WTC11 (cell line): ENCODE measurements at regions not wholly inside any gene's neighbourhood (a gene's known extent, or its start where the extent isn't known, plus 50 kb on each side); places are given as distances from the start of the nearest gene placed in this dataset.

Experiments
- ATAC-seq: fragments of 200-7000 bp; cut with Tn5 transposase; 2 replicates; pipeline ENCODE4 v1.10.0; 2021; ENCODE audit warnings: mild to moderate bottlenecking, moderate library complexity
- CTCF ChIA-PET: fragments of 300-600 bp; sonication (Branson Sonifier 250); formaldehyde crosslinking; loops from one replicate; lab custom pipeline; 2021; ENCODE audit warnings: antibody characterized with exemption; lab: Charles Lee
- POLR2A ChIA-PET: fragments of 350-600 bp; sonication (Branson Sonifier 250); formaldehyde crosslinking; loops from one replicate; lab custom pipeline; 2021; ENCODE audit warnings: antibody characterized with exemption; lab: Charles Lee
- DNase-seq: peaks from one replicate; pipeline ENCODE4 v3.0.0; 2021; ENCODE audit warnings: low spot score
- H3K27ac Mint-ChIP-seq: 2 replicates; pipeline ENCODE4 v1.8.0; 2021; ENCODE audit warnings: mixed read lengths
- H3K27me3 Mint-ChIP-seq: 2 replicates; pipeline ENCODE4 v1.8.0; 2021; ENCODE audit warnings: low read depth, mild to moderate bottlenecking, moderate library complexity, mixed read lengths
- H3K36me3 Mint-ChIP-seq: 2 replicates; pipeline ENCODE4 v1.8.0; 2021; ENCODE audit warnings: mixed read lengths
- H3K4me1 Mint-ChIP-seq: 2 replicates; pipeline ENCODE4 v1.8.0; 2022; ENCODE audit warnings: mixed read lengths
- H3K4me3 Mint-ChIP-seq: 2 replicates; pipeline ENCODE4 v1.8.0; 2021; ENCODE audit warnings: mild to moderate bottlenecking, moderate library complexity, mixed read lengths
- H3K9me3 Mint-ChIP-seq: 2 replicates; pipeline ENCODE4 v1.8.0; 2021; ENCODE audit warnings: mixed read lengths
- AR ChIP-seq: fragments of 250-450 bp; sonication (Bioruptor Pico); IDR thresholded peaks from 2 replicates; pipeline ENCODE4 v1.9.0; 2021; ENCODE audit warnings: mild to moderate bottlenecking
- CREB1 ChIP-seq: sonication (generic); formaldehyde crosslinking; IDR thresholded peaks from 2 replicates; pipeline ENCODE4 v1.8.0; 2023; ENCODE audit warnings: mild to moderate bottlenecking, missing genetic modification reagents
- CREM ChIP-seq: sonication (generic); formaldehyde crosslinking; IDR thresholded peaks from 2 replicates; pipeline ENCODE4 v1.8.1; 2022; ENCODE audit warnings: mild to moderate bottlenecking, missing genetic modification reagents, moderate library complexity
- E2F4 ChIP-seq: sonication (generic); formaldehyde crosslinking; IDR thresholded peaks from 2 replicates; pipeline ENCODE4 v1.8.1; 2022; ENCODE audit warnings: low read depth, mild to moderate bottlenecking, moderate library complexity, missing genetic modification reagents, borderline replicate concordance
- E2F5 ChIP-seq: sonication (generic); formaldehyde crosslinking; IDR thresholded peaks from 2 replicates; pipeline ENCODE4 v1.8.1; 2022; ENCODE audit warnings: mild to moderate bottlenecking, moderate library complexity, missing genetic modification reagents
- ETV6 ChIP-seq: sonication (generic); formaldehyde crosslinking; IDR thresholded peaks from 2 replicates; pipeline ENCODE4 v1.8.1; 2022; ENCODE audit warnings: mild to moderate bottlenecking, missing genetic modification reagents
- GABPB1 ChIP-seq: sonication (generic); formaldehyde crosslinking; IDR thresholded peaks from 2 replicates; pipeline ENCODE4 v1.8.1; 2023; ENCODE audit warnings: mild to moderate bottlenecking, missing genetic modification reagents
- IRF2 ChIP-seq: sonication (generic); formaldehyde crosslinking; IDR thresholded peaks from 2 replicates; pipeline ENCODE4 v1.8.0; 2022; ENCODE audit warnings: low read depth, missing genetic modification reagents, borderline replicate concordance
- JUN ChIP-seq: sonication (generic); formaldehyde crosslinking; IDR thresholded peaks from 2 replicates; pipeline ENCODE4 v1.8.0; 2023; ENCODE audit warnings: mild to moderate bottlenecking, missing genetic modification reagents
- MYBL2 ChIP-seq: sonication (generic); formaldehyde crosslinking; IDR thresholded peaks from 2 replicates; pipeline ENCODE4 v1.8.1; 2023; ENCODE audit warnings: mild to moderate bottlenecking, moderate library complexity, missing genetic modification reagents
- PRRX2 ChIP-seq: fragments of 250-450 bp; sonication (Bioruptor Pico); IDR thresholded peaks from 2 replicates; pipeline ENCODE4 v1.8.0; 2021; ENCODE audit warnings: mild to moderate bottlenecking
- SMAD3 ChIP-seq: sonication (generic); formaldehyde crosslinking; IDR thresholded peaks from 2 replicates; pipeline ENCODE4 v1.8.0; 2022; ENCODE audit warnings: missing genetic modification reagents, mild to moderate bottlenecking, borderline replicate concordance
- SOX15 ChIP-seq: fragments of 250-450 bp; sonication (Bioruptor Pico); IDR thresholded peaks from 2 replicates; pipeline ENCODE4 v1.9.0; 2021; ENCODE audit warnings: mild to moderate bottlenecking
- SP1 ChIP-seq: sonication (generic); formaldehyde crosslinking; conservative IDR thresholded peaks from 2 replicates; pipeline ENCODE4 v1.8.1; 2022; ENCODE audit warnings: missing genetic modification reagents
- ZNF138 ChIP-seq: sonication (generic); formaldehyde crosslinking; conservative IDR thresholded peaks from 2 replicates; pipeline ENCODE4 v1.8.1; 2022; ENCODE audit warnings: mild to moderate bottlenecking, moderate library complexity, missing genetic modification reagents
- ZNF416 ChIP-seq: fragments of 250-450 bp; sonication (Bioruptor Pico); IDR thresholded peaks from 2 replicates; pipeline ENCODE4 v1.9.0; 2021; ENCODE audit warnings: mild to moderate bottlenecking, inconsistent platforms
- TF ChIP-seq, protein P1 (sequence below): fragments of 250-450 bp; sonication (Bioruptor Pico); IDR thresholded peaks from 2 replicates; pipeline ENCODE4 v2.1.2; 2022; ENCODE audit warnings: mild to moderate bottlenecking, moderate library complexity
- TF ChIP-seq, protein P2 (sequence below): sonication (generic); formaldehyde crosslinking; IDR thresholded peaks from 2 replicates; pipeline ENCODE4 v1.8.1; 2023; ENCODE audit warnings: mild to moderate bottlenecking, missing genetic modification reagents
- TF ChIP-seq, protein P3 (sequence below): sonication (generic); formaldehyde crosslinking; IDR thresholded peaks from 2 replicates; pipeline ENCODE4 v1.8.0; 2023; ENCODE audit warnings: missing genetic modification reagents

DNA sequence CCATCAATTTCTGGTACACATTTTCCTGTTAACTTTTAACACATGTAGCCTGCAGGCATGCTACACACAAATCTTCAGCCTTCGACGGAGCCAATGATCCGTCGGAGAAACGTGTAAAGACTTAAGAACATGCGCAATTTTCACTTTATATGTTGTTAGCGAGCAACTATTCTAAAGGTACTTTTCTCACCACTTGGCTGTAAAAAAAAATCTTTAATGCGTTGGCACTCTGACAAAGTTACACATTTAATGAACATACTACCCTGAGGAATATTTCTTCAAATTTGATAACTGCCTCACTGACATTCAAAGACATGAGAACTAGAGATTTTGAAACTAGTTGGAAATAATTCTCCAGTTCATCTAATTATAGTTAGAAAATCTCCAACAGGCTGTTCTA, 507.5 kb upstream of the SALL1 start:
- H3K9me3 Mint-ChIP-seq = peaks cover 6% of the 10 kb centered on the region
- H3K4me3 Mint-ChIP-seq = no peak overlapping the region
- CTCF ChIA-PET = interaction anchor here (0.5 kb wide), 1 partner anchor 182 kb away, joined by 4 read pairs; no protein-coding TSS in a partner anchor
- H3K27me3 Mint-ChIP-seq = no peaks in the 10 kb centered on the region
- no peaks in the 10 kb centered on the region for H3K4me1 Mint-ChIP-seq
- no peaks in the 10 kb centered on the region for H3K36me3 Mint-ChIP-seq
- no peak for TF ChIP-seq SOX15
- POLR2A ChIA-PET = no interaction called here
- DNase-seq (no peak), ATAC-seq (no peak)
- no peak overlapping the region for H3K27ac Mint-ChIP-seq

GRCh38 chr16:51657848-51658247, 506.8 kb upstream of the SALL1 start:
- no peaks in the 10 kb centered on the region for H3K4me1 Mint-ChIP-seq
- DNase-seq (no peak), ATAC-seq (no peak)
- POLR2A ChIA-PET = no interaction called here
- no peaks in the 10 kb centered on the region for H3K27me3 Mint-ChIP-seq
- H3K4me3 Mint-ChIP-seq = no peak overlapping the region
- H3K36me3 Mint-ChIP-seq = no peaks in the 10 kb centered on the region
- H3K27ac Mint-ChIP-seq = no peak overlapping the region
- TF ChIP-seq ZNF138 (CRISPR knock-in tag) (no peak), IRF2 (no peak), SOX15 (no peak), E2F5 (no peak), E2F4 (CRISPR knock-in tag) (no peak), JUN (CRISPR knock-in tag) (no peak), SP1 (CRISPR knock-in tag) (no peak), MYBL2 (CRISPR knock-in tag) (no peak), SMAD3 (CRISPR knock-in tag) (no peak), CREB1 (CRISPR knock-in tag) (no peak), GABPB1 (CRISPR knock-in tag) (no peak), PRRX2 (CRISPR knock-in tag) (no peak), AR (CRISPR knock-in tag) (no peak), CREM (CRISPR knock-in tag) (no peak), ZNF416 (no peak), ETV6 (CRISPR knock-in tag) (no peak)
- TF ChIP-seq, protein P1, sequence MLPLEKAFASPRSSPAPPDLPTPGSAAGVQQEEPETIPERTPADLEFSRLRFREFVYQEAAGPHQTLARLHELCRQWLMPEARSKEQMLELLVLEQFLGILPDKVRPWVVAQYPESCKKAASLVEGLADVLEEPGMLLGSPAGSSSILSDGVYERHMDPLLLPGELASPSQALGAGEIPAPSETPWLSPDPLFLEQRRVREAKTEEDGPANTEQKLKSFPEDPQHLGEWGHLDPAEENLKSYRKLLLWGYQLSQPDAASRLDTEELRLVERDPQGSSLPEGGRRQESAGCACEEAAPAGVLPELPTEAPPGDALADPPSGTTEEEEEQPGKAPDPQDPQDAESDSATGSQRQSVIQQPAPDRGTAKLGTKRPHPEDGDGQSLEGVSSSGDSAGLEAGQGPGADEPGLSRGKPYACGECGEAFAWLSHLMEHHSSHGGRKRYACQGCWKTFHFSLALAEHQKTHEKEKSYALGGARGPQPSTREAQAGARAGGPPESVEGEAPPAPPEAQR (CRISPR knock-in tag) = no peak
- TF ChIP-seq, protein P2, sequence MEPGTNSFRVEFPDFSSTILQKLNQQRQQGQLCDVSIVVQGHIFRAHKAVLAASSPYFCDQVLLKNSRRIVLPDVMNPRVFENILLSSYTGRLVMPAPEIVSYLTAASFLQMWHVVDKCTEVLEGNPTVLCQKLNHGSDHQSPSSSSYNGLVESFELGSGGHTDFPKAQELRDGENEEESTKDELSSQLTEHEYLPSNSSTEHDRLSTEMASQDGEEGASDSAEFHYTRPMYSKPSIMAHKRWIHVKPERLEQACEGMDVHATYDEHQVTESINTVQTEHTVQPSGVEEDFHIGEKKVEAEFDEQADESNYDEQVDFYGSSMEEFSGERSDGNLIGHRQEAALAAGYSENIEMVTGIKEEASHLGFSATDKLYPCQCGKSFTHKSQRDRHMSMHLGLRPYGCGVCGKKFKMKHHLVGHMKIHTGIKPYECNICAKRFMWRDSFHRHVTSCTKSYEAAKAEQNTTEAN (CRISPR knock-in tag) = no peak
- TF ChIP-seq, protein P3, sequence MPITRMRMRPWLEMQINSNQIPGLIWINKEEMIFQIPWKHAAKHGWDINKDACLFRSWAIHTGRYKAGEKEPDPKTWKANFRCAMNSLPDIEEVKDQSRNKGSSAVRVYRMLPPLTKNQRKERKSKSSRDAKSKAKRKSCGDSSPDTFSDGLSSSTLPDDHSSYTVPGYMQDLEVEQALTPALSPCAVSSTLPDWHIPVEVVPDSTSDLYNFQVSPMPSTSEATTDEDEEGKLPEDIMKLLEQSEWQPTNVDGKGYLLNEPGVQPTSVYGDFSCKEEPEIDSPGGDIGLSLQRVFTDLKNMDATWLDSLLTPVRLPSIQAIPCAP = no peak
- TF ChIP-seq, all 79 proteins: peak for 0
- CTCF ChIA-PET = no interaction called here
- peaks cover 6% of the 10 kb centered on the region for H3K9me3 Mint-ChIP-seq
